Prostate gland (tissue), 2 donors: ENCODE measurements at regions not wholly inside any gene's neighbourhood (a gene's known extent, or its start where the extent isn't known, plus 50 kb on each side); places are given as distances from the start of the nearest gene placed in this dataset.

ENCODE experiments used
- DNase-seq: peaks from one replicate; pipeline ENCODE4 v3.0.0-alpha.2; 2019; ENCODE audit warnings: low spot score
- H3K27ac ChIP-seq, 2 donors: fragments of 200-600 bp; sonication (generic); 2 replicates each; pipeline ENCODE4 v1.5.1; 2017 to 2019
- H3K27me3 ChIP-seq: fragments of 200-600 bp; sonication (generic); replicated peaks from 2 replicates; pipeline ENCODE4 v1.5.1; 2019; ENCODE audit not compliant: insufficient read depth
- H3K36me3 ChIP-seq, 2 donors: fragments of 200-600 bp; sonication (generic); 1 replicate in 1 of 2; 2 replicates in 1 of 2; pipeline versions ENCODE4 v1.5.1 to v1.8.1; 2017 to 2019
- H3K4me1 ChIP-seq: fragments of 200-600 bp; sonication (generic); replicated peaks from 2 replicates; pipeline ENCODE4 v1.5.1; 2019
- H3K4me3 ChIP-seq, 2 donors: fragments of 200-600 bp; sonication (generic); 2 replicates each; pipeline ENCODE4 v1.5.1; 2017 to 2019
- H3K9me3 ChIP-seq: fragments of 200-600 bp; sonication (generic); 2 replicates; pipeline ENCODE4 v1.5.1; 2017
- CTCF ChIP-seq, 4 experiments: fragments of 200-600 bp in 2 of 4; fragments of 450-650 bp in 2 of 4; sonication (generic) in 2 of 4; IDR thresholded peaks; 1 replicate in 3 of 4; 2 replicates in 1 of 4; pipeline ENCODE4 v1.5.1; 2016 to 2019; ENCODE audit warnings: antibody characterized with exemption in 4 of 4, mild to moderate bottlenecking in 2 of 4, moderate library complexity in 2 of 4
- POLR2A ChIP-seq: fragments of 450-650 bp; IDR thresholded peaks from one replicate; pipeline ENCODE4 v1.6.1; 2016; ENCODE audit warnings: antibody characterized with exemption, mild to moderate bottlenecking
- POLR2AphosphoS5 ChIP-seq: sonication (generic); formaldehyde crosslinking; IDR thresholded peaks from one replicate; pipeline ENCODE4 v1.6.1; 2017; ENCODE audit warnings: antibody characterized with exemption
- WGBS: methylation state at CpG from one replicate; pipeline ENCODE4 v1.1.5; 2018; 5-methylcytosine and 5-hydroxymethylcytosine counted together
- intact Hi-C: fragments of 100-400 bp; cut with DNase I; formaldehyde crosslinking; loops from one replicate; pipeline ENCODE4 v1.14.2; 2022

GRCh38 chr6:170069611-170070010 lies 221.3 kb downstream of the DLL1 start:
- TF ChIP-seq POLR2A, result no peak
- TF ChIP-seq CTCF (IDR thresholded peaks at IDR 0.05), result no peak
- TF ChIP-seq POLR2AphosphoS5, result no peak
- intact Hi-C loops, result no loop called here
- Histone ChIP-seq H3K27ac (no peak overlapping the region), H3K27me3 (no peaks in the 10 kb centered on the region), H3K4me1 (no peaks in the 10 kb centered on the region), H3K9me3 (no peaks in the 10 kb centered on the region), H3K4me3 (no peak overlapping the region), H3K36me3 (no peaks in the 10 kb centered on the region)
- DNase-seq, result no peak
- 91% methylated on average over 3 of the region's 3 CpGs for WGBS

GRCh38 chr6:170068496-170068895 lies 222.4 kb downstream of the DLL1 start:
- no peaks in the 10 kb centered on the region for H3K36me3 ChIP-seq
- H3K27me3 ChIP-seq, result no peaks in the 10 kb centered on the region
- WGBS, result 92% methylated on average over 7 of the region's 7 CpGs
- TF ChIP-seq POLR2AphosphoS5, result no peak
- no peak for TF ChIP-seq CTCF (IDR thresholded peaks at IDR 0.05)
- no peak for TF ChIP-seq POLR2A
- no peak overlapping the region for H3K27ac ChIP-seq
- intact Hi-C loops, result no loop called here
- H3K9me3 ChIP-seq, result no peaks in the 10 kb centered on the region
- no peak overlapping the region for H3K4me3 ChIP-seq
- H3K4me1 ChIP-seq, result no peaks in the 10 kb centered on the region
- DNase-seq, result no peak

- no peak overlapping the region for H3K4me3 ChIP-seq
- no peaks in the 10 kb centered on the region for H3K9me3 ChIP-seq
- no peak overlapping the region for H3K27ac ChIP-seq
- no peaks in the 10 kb centered on the region for H3K4me1 ChIP-seq
- intact Hi-C loops, result no loop called here
- WGBS, result 91% methylated on average over 12 of the region's 12 CpGs
- no peaks in the 10 kb centered on the region for H3K27me3 ChIP-seq
- DNase-seq, result no peak
- TF ChIP-seq POLR2AphosphoS5, result no peak
- TF ChIP-seq CTCF (IDR thresholded peaks at IDR 0.05), result no peak
- no peak for TF ChIP-seq POLR2A
- H3K36me3 ChIP-seq, result no peaks in the 10 kb centered on the region
Measured at GRCh38 chr6:170067923-170068360, 222.9 kb downstream of the DLL1 start.

GRCh38 chr6:170067181-170067641 lies 223.7 kb downstream of the DLL1 start:
- H3K36me3 ChIP-seq, result no peaks in the 10 kb centered on the region
- intact Hi-C loops, result no loop called here
- no peak for DNase-seq
- 44% methylated on average over 17 of the region's 18 CpGs for WGBS
- H3K4me3 ChIP-seq, result no peak overlapping the region
- no peak for TF ChIP-seq CTCF (IDR thresholded peaks at IDR 0.05)
- TF ChIP-seq POLR2AphosphoS5, result no peak
- no peak for TF ChIP-seq POLR2A
- H3K4me1 ChIP-seq, result no peaks in the 10 kb centered on the region
- no peaks in the 10 kb centered on the region for H3K27me3 ChIP-seq
- H3K9me3 ChIP-seq, result no peaks in the 10 kb centered on the region
- no peak overlapping the region for H3K27ac ChIP-seq

GRCh38 chr6:170066679-170067078 lies 224.2 kb downstream of the DLL1 start:
- Histone ChIP-seq H3K4me1 (no peaks in the 10 kb centered on the region), H3K9me3 (no peaks in the 10 kb centered on the region), H3K4me3 (no peak overlapping the region), H3K27me3 (no peaks in the 10 kb centered on the region), H3K36me3 (no peaks in the 10 kb centered on the region), H3K27ac (no peak overlapping the region)
- DNase-seq, result no peak
- intact Hi-C loops, result no loop called here
- 93% methylated on average over 8 of the region's 8 CpGs for WGBS
- TF ChIP-seq POLR2A (no peak), CTCF (IDR thresholded peaks at IDR 0.05) (no peak), POLR2AphosphoS5 (no peak)
